DND-41 (cell line): ENCODE measurements at regions not wholly inside any gene's neighbourhood (a gene's known extent, or its start where the extent isn't known, plus 50 kb on each side); places are given as distances from the start of the nearest gene placed in this dataset.

Source experiments
- ATAC-seq: fragments of 200-7000 bp; cut with Tn5 transposase; 3 replicates; pipeline ENCODE4 v1.9.1; 2021; ENCODE audit warnings: low read depth; ENCODE audit not compliant: insufficient read depth
- DNase-seq: peaks from one replicate; pipeline ENCODE4 v3.0.0-alpha.2; 2020
- H2AFZ ChIP-seq: 2 replicates; pipeline ENCODE4 v1.6.0; 2012; ENCODE audit warnings: low read depth, low read length
- H3K27ac ChIP-seq: 2 replicates; pipeline ENCODE4 v1.5.1; 2012; ENCODE audit warnings: low read length, inconsistent platforms
- H3K27me3 ChIP-seq: fragments of 200-600 bp; sonication (generic); 2 replicates; pipeline ENCODE4 v1.6.0; 2012; ENCODE audit warnings: low read length, mild to moderate bottlenecking, inconsistent platforms; ENCODE audit not compliant: insufficient read depth, poor library complexity
- H3K36me3 ChIP-seq: 2 replicates; pipeline ENCODE4 v1.5.1; 2012; ENCODE audit warnings: low read length, inconsistent platforms; ENCODE audit not compliant: insufficient read depth
- H3K4me1 ChIP-seq: 2 replicates; pipeline ENCODE4 v1.5.1; 2012; ENCODE audit warnings: mild to moderate bottlenecking, low read length; ENCODE audit not compliant: insufficient read depth
- H3K4me2 ChIP-seq: 2 replicates; pipeline ENCODE4 v1.6.0; 2012; ENCODE audit warnings: mild to moderate bottlenecking, moderate library complexity, low read length, inconsistent platforms; ENCODE audit not compliant: insufficient read depth
- H3K4me3 ChIP-seq, 2 experiments: fragments of 200-600 bp in 1 of 2; shearing (Covaris generic) in 1 of 2; 2 replicates each; pipeline ENCODE4 v1.5.1; 2012 to 2016; ENCODE audit warnings: inconsistent platforms in 2 of 2, low read length in 2 of 2, mild to moderate bottlenecking in 2 of 2, low read depth in 1 of 2, moderate library complexity in 1 of 2
- H3K79me2 ChIP-seq: 2 replicates; pipeline ENCODE4 v1.6.0; 2012; ENCODE audit warnings: low read length, inconsistent platforms; ENCODE audit not compliant: insufficient read depth
- H3K9ac ChIP-seq: 2 replicates; pipeline ENCODE4 v1.6.0; 2012; ENCODE audit warnings: low read depth, mild to moderate bottlenecking, inconsistent platforms, low read length, moderate library complexity
- H3K9me3 ChIP-seq: 2 replicates; pipeline ENCODE4 v1.5.1; 2012; ENCODE audit warnings: low read length, moderate library complexity, mild to moderate bottlenecking, inconsistent platforms; ENCODE audit not compliant: insufficient read depth, severe bottlenecking
- H4K20me1 ChIP-seq: 2 replicates; pipeline ENCODE4 v1.6.0; 2012; ENCODE audit warnings: low read length; ENCODE audit not compliant: insufficient read depth
- CTCF ChIP-seq: IDR thresholded peaks from 2 replicates; pipeline ENCODE4 v1.5.1; 2012; ENCODE audit warnings: borderline replicate concordance, low read length, moderate library complexity, mild to moderate bottlenecking; ENCODE audit not compliant: poor library complexity, severe bottlenecking; ENCODE audit errors: extremely low read depth
- EZH2 ChIP-seq: IDR thresholded peaks from 3 replicates; pipeline ENCODE4 v1.6.1; 2012; ENCODE audit warnings: borderline replicate concordance, low read depth, mild to moderate bottlenecking, moderate library complexity, low read length, inconsistent platforms; ENCODE audit not compliant: severe bottlenecking

- Histone ChIP-seq H3K36me3 (no peaks in the 10 kb centered on the region), H3K4me3 (no peak overlapping the region), H3K27me3 (no peaks in the 10 kb centered on the region), H3K4me2 (no peak overlapping the region), H3K9me3 (no peaks in the 10 kb centered on the region), H3K79me2 (no peaks in the 10 kb centered on the region), H4K20me1 (no peaks in the 10 kb centered on the region), H3K4me1 (no peaks in the 10 kb centered on the region), H2AFZ (no peak overlapping the region), H3K9ac (no peak overlapping the region), H3K27ac (no peak overlapping the region)
- DNase-seq (no peak), ATAC-seq (no peak)
- no peak for TF ChIP-seq CTCF
- TF ChIP-seq EZH2 = no peak
Observed at GRCh38 chr10:124308811-124309210, 109.9 kb downstream of the OAT start.

- DNase-seq (no peak), ATAC-seq (no peak)
- Histone ChIP-seq H3K9ac (no peak overlapping the region), H3K4me3 (no peak overlapping the region), H4K20me1 (no peaks in the 10 kb centered on the region), H3K79me2 (no peaks in the 10 kb centered on the region), H3K4me1 (no peaks in the 10 kb centered on the region), H3K9me3 (no peaks in the 10 kb centered on the region), H3K4me2 (no peak overlapping the region), H3K36me3 (no peaks in the 10 kb centered on the region), H2AFZ (no peak overlapping the region), H3K27ac (no peak overlapping the region), H3K27me3 (no peaks in the 10 kb centered on the region)
- no peak for TF ChIP-seq CTCF
- TF ChIP-seq EZH2 = no peak
Observed at GRCh38 chr10:124308056-124308645, 110.6 kb downstream of the OAT start.

DNA sequence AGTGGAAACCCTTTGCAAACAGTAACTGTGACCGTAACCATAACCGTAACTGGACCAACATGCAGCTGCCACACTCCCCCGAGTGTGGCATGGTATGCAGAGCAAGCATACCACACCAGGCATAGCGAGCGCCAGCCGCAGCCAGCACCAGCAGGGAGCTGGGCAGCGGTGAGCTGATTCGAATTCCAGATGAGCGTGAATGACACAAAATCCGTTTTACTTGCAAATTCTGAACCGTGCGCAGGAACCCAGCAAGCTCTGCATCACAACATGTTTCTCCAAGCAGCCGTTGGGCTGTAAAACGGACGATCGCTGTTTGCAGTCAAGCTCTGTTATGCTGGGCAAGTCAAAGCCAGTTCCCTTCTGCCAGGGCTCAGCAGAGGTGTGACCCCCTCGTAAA lies 111.1 kb downstream of the OAT start:
- ATAC-seq = no peak
- Histone ChIP-seq H3K4me1 (no peaks in the 10 kb centered on the region), H3K4me2 (no peak overlapping the region)

More for the DNA sequence above, 111.1 kb downstream of the OAT start:
- Histone ChIP-seq H3K9me3 (no peaks in the 10 kb centered on the region), H3K79me2 (no peaks in the 10 kb centered on the region), H3K27me3 (no peaks in the 10 kb centered on the region), H3K9ac (no peak overlapping the region), H2AFZ (no peak overlapping the region), H3K27ac (no peak overlapping the region), H4K20me1 (no peaks in the 10 kb centered on the region), H3K4me3 (no peak overlapping the region), H3K36me3 (no peaks in the 10 kb centered on the region)
- DNase-seq = no peak
- TF ChIP-seq EZH2 (no peak), CTCF (no peak)
